Ascending aorta (tissue), 2 donors: ENCODE measurements at regions not wholly inside any gene's neighbourhood (a gene's known extent, or its start where the extent isn't known, plus 50 kb on each side); places are given as distances from the start of the nearest gene placed in this dataset.

Experiments used
- DNase-seq, 2 donors: peaks; one replicate each; pipeline ENCODE4 v3.0.0-alpha.2; 2019; ENCODE audit warnings: low spot score in 2 of 2
- H3K27ac ChIP-seq, 2 donors: fragments of 200-600 bp; sonication (generic); one replicate each; pipeline ENCODE4 v1.5.1; 2016 to 2017; ENCODE audit warnings: mild to moderate bottlenecking in 1 of 2
- H3K27me3 ChIP-seq: fragments of 200-600 bp; sonication (generic); one replicate; pipeline ENCODE4 v1.5.1; 2017
- H3K36me3 ChIP-seq, 2 donors: fragments of 200-600 bp; sonication (generic); one replicate each; pipeline ENCODE4 v1.5.1; 2016
- H3K4me1 ChIP-seq, 2 donors: fragments of 200-600 bp; sonication (generic); one replicate each; pipeline ENCODE4 v1.5.1; 2016 to 2017; ENCODE audit warnings: mild to moderate bottlenecking in 1 of 2
- H3K4me3 ChIP-seq, 2 donors: fragments of 200-600 bp; sonication (generic); one replicate each; pipeline ENCODE4 v1.5.1; 2016 to 2017; ENCODE audit warnings: mild to moderate bottlenecking in 1 of 2
- H3K9me3 ChIP-seq, 2 donors: fragments of 200-600 bp; sonication (generic); one replicate each; pipeline ENCODE4 v1.5.1; 2016
- CTCF ChIP-seq, 3 experiments: fragments of 200-600 bp in 2 of 3; fragments of 450-650 bp in 1 of 3; sonication (generic) in 2 of 3; IDR thresholded peaks; one replicate each; pipeline ENCODE4 v1.5.1; 2016 to 2019; ENCODE audit warnings: antibody characterized with exemption in 3 of 3, mild to moderate bottlenecking in 1 of 3, moderate library complexity in 1 of 3
- intact Hi-C: fragments of 100-400 bp; cut with DNase I; formaldehyde crosslinking; loops from one replicate; pipeline ENCODE4 v1.15.1; 2023

- Histone ChIP-seq H3K9me3 (no peaks in the 10 kb centered on the region), H3K27me3 (no peaks in the 10 kb centered on the region), H3K4me3 (no peak overlapping the region), H3K36me3 (no peaks in the 10 kb centered on the region), H3K4me1 (no peaks in the 10 kb centered on the region), H3K27ac (no peak overlapping the region)
- no peak for DNase-seq
- intact Hi-C loops: no loop called here
- no peak for TF ChIP-seq CTCF (IDR thresholded peaks at IDR 0.05)
Observed at GRCh38 chr5:164753434-164753833, 1248.0 kb downstream of the MAT2B start.

GRCh38 chr5:164763206-164763605 lies 1257.8 kb downstream of the MAT2B start:
- Histone ChIP-seq H3K4me3 (no peak overlapping the region), H3K4me1 (no peaks in the 10 kb centered on the region), H3K9me3 (no peaks in the 10 kb centered on the region), H3K36me3 (no peaks in the 10 kb centered on the region), H3K27ac (no peak overlapping the region), H3K27me3 (no peaks in the 10 kb centered on the region)
- intact Hi-C loops: no loop called here
- no peak for TF ChIP-seq CTCF (IDR thresholded peaks at IDR 0.05)
- DNase-seq: no peak

- Histone ChIP-seq H3K9me3 (no peaks in the 10 kb centered on the region), H3K4me3 (no peak overlapping the region), H3K27me3 (no peaks in the 10 kb centered on the region), H3K4me1 (no peaks in the 10 kb centered on the region), H3K36me3 (no peaks in the 10 kb centered on the region), H3K27ac (no peak overlapping the region)
- no peak for TF ChIP-seq CTCF (IDR thresholded peaks at IDR 0.05)
- intact Hi-C loops: no loop called here
- no peak for DNase-seq
Observed at GRCh38 chr5:164772122-164772521, 1266.7 kb downstream of the MAT2B start.

- no peaks in the 10 kb centered on the region for H3K36me3 ChIP-seq
- TF ChIP-seq CTCF (IDR thresholded peaks at IDR 0.05): no peak
- no peak overlapping the region for H3K4me3 ChIP-seq
- H3K4me1 ChIP-seq: no peaks in the 10 kb centered on the region
- H3K9me3 ChIP-seq: no peaks in the 10 kb centered on the region
- H3K27me3 ChIP-seq: no peaks in the 10 kb centered on the region
- no peak for DNase-seq
- intact Hi-C loops: no loop called here
- H3K27ac ChIP-seq: no peak overlapping the region
Observed at GRCh38 chr5:164784230-164784629, 1278.8 kb downstream of the MAT2B start.

- Histone ChIP-seq H3K27me3 (no peaks in the 10 kb centered on the region), H3K36me3 (no peaks in the 10 kb centered on the region), H3K4me3 (no peak overlapping the region), H3K4me1 (no peaks in the 10 kb centered on the region), H3K9me3 (no peaks in the 10 kb centered on the region), H3K27ac (no peak overlapping the region)
- intact Hi-C loops: no loop called here
- DNase-seq: no peak
- no peak for TF ChIP-seq CTCF (IDR thresholded peaks at IDR 0.05)
Observed at GRCh38 chr5:164798110-164798509, 1292.7 kb downstream of the MAT2B start.

- DNase-seq: no peak
- H3K9me3 ChIP-seq: no peaks in the 10 kb centered on the region
- no peak overlapping the region for H3K27ac ChIP-seq
- no peaks in the 10 kb centered on the region for H3K36me3 ChIP-seq
- no peaks in the 10 kb centered on the region for H3K4me1 ChIP-seq
- TF ChIP-seq CTCF (IDR thresholded peaks at IDR 0.05): no peak
- intact Hi-C loops: no loop called here
- no peaks in the 10 kb centered on the region for H3K27me3 ChIP-seq
- no peak overlapping the region for H3K4me3 ChIP-seq
Observed at GRCh38 chr5:164799391-164799790, 1294.0 kb downstream of the MAT2B start.
